Transverse colon (tissue), 4 donors: ENCODE measurements at regions not wholly inside any gene's neighbourhood (a gene's known extent, or its start where the extent isn't known, plus 50 kb on each side); places are given as distances from the start of the nearest gene placed in this dataset.

Source experiments
- EP300 ChIP-seq: sonication (generic); formaldehyde crosslinking; IDR thresholded peaks from one replicate; pipeline ENCODE4 v1.6.1; 2017; ENCODE audit warnings: antibody characterized with exemption, low read depth
- POLR2AphosphoS5 ChIP-seq, 3 donors: sonication (generic); formaldehyde crosslinking; IDR thresholded peaks; one replicate each; pipeline ENCODE4 v1.6.1; 2016; ENCODE audit warnings: antibody characterized with exemption in 3 of 3
- TF ChIP-seq, protein P1 (sequence below), 5 experiments: fragments of 200-600 bp in 3 of 5; fragments of 450-650 bp in 2 of 5; sonication (generic) in 3 of 5; IDR thresholded peaks; 1 replicate in 2 of 5; 2 replicates in 3 of 5; pipeline ENCODE4 v1.5.1; 2016 to 2017; ENCODE audit warnings: antibody characterized with exemption in 5 of 5, inconsistent platforms in 3 of 5, mild to moderate bottlenecking in 2 of 5, moderate library complexity in 1 of 5

DNA sequence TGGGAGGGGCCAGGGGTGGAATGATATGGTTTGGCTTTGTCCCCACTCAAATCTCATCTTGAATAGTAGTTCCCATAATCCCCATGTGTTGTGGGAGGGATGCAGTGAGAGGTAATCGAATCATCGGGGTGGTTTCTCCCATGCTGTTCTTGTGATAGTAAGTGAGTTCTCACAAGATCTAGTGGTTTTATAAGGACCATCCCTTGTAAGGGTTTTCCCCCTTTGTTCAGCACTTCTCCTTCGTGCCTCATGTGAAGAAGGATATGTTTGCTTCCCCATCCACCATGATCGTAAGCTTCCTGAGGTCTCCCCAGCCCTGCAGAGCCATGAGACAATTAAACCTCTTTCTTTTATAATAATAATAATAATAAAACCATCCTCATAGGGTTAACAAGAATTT lies 53.4 kb upstream of the PRNP start:
- TF ChIP-seq, protein P1, sequence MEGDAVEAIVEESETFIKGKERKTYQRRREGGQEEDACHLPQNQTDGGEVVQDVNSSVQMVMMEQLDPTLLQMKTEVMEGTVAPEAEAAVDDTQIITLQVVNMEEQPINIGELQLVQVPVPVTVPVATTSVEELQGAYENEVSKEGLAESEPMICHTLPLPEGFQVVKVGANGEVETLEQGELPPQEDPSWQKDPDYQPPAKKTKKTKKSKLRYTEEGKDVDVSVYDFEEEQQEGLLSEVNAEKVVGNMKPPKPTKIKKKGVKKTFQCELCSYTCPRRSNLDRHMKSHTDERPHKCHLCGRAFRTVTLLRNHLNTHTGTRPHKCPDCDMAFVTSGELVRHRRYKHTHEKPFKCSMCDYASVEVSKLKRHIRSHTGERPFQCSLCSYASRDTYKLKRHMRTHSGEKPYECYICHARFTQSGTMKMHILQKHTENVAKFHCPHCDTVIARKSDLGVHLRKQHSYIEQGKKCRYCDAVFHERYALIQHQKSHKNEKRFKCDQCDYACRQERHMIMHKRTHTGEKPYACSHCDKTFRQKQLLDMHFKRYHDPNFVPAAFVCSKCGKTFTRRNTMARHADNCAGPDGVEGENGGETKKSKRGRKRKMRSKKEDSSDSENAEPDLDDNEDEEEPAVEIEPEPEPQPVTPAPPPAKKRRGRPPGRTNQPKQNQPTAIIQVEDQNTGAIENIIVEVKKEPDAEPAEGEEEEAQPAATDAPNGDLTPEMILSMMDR (IDR thresholded peaks at IDR 0.05) = no peak
- TF ChIP-seq EP300 (no peak), POLR2AphosphoS5 (IDR thresholded peaks at IDR 0.05) (no peak)
